ENCODE measurements at regions not wholly inside any gene's neighbourhood (a gene's known extent, or its start where the extent isn't known, plus 50 kb on each side); places are given as distances from the start of the nearest gene placed in this dataset.

GRCh38 chr3:55178336-55178735, 250.5 kb upstream of the LRTM1 start:
- DNase-seq (ENCODE audit: low spot score), result no peak

- DNase-seq (ENCODE audit: low spot score), result no peak
Observed at GRCh38 chr3:55177749-55178148, 249.9 kb upstream of the LRTM1 start.

GRCh38 chr3:55175423-55175822, 247.6 kb upstream of the LRTM1 start:
- no peak for DNase-seq (ENCODE audit: low spot score)

GRCh38 chr3:55174747-55175146, 246.9 kb upstream of the LRTM1 start:
- no peak for DNase-seq (ENCODE audit: low spot score)

GRCh38 chr3:55173504-55173903, 245.6 kb upstream of the LRTM1 start:
- DNase-seq (ENCODE audit: low spot score), result no peak

- no peak for DNase-seq (ENCODE audit: low spot score)
Observed at GRCh38 chr3:55172913-55173312, 245.1 kb upstream of the LRTM1 start.

- no peak for DNase-seq (ENCODE audit: low spot score)
Observed at GRCh38 chr3:55170444-55170843, 242.6 kb upstream of the LRTM1 start.

GRCh38 chr3:55169608-55170072, 241.8 kb upstream of the LRTM1 start:
- no peak for DNase-seq (ENCODE audit: low spot score)

- no peak for DNase-seq (ENCODE audit: low spot score)
Observed at GRCh38 chr3:55169161-55169560, 241.3 kb upstream of the LRTM1 start.

GRCh38 chr3:55167586-55168317, 239.9 kb upstream of the LRTM1 start:
- no peak for DNase-seq (ENCODE audit: low spot score)

- DNase-seq (ENCODE audit: low spot score), result peak; percentile 6
Observed at GRCh38 chr3:55166576-55167555, 239.0 kb upstream of the LRTM1 start.

- no peak for DNase-seq (ENCODE audit: low spot score)
Observed at GRCh38 chr3:55165704-55166405, 238.0 kb upstream of the LRTM1 start.

- DNase-seq (ENCODE audit: low spot score), result no peak
Observed at GRCh38 chr3:55165278-55165677, 237.4 kb upstream of the LRTM1 start.

- DNase-seq (ENCODE audit: low spot score), result no peak
Observed at GRCh38 chr3:55164876-55165275, 237.0 kb upstream of the LRTM1 start.

GRCh38 chr3:55164191-55164590, 236.3 kb upstream of the LRTM1 start:
- no peak for DNase-seq (ENCODE audit: low spot score)

- DNase-seq (ENCODE audit: low spot score), result no peak
Observed at GRCh38 chr3:55163421-55163820, 235.6 kb upstream of the LRTM1 start.

GRCh38 chr3:55162031-55162795, 234.4 kb upstream of the LRTM1 start:
- no peak for DNase-seq (ENCODE audit: low spot score)

GRCh38 chr3:55161231-55161630, 233.4 kb upstream of the LRTM1 start:
- no peak for DNase-seq (ENCODE audit: low spot score)

GRCh38 chr3:55160241-55160983, 232.6 kb upstream of the LRTM1 start:
- DNase-seq (ENCODE audit: low spot score), result peak; percentile 16

- DNase-seq (ENCODE audit: low spot score), result no peak
Observed at GRCh38 chr3:55159711-55160110, 231.9 kb upstream of the LRTM1 start.

GRCh38 chr3:55159016-55159415, 231.2 kb upstream of the LRTM1 start:
- no peak for DNase-seq (ENCODE audit: low spot score)
